ENCODE measurements at regions not wholly inside any gene's neighbourhood (a gene's known extent, or its start where the extent isn't known, plus 50 kb on each side); places are given as distances from the start of the nearest gene placed in this dataset.

- H3K27me3 ChIP-seq (ENCODE audit: insufficient read depth), result peaks cover 21% of the 10 kb centered on the region
- no peak overlapping the region for H2AFZ ChIP-seq
- Mint-ChIP-seq H3K27me3 (ENCODE audit: insufficient read depth, low read depth, poor library complexity) (peaks cover 26% of the 10 kb centered on the region), H3K36me3 (ENCODE audit: low read depth) (no peaks in the 10 kb centered on the region), H3K27ac (no peak overlapping the region), H3K9me3 (peaks cover 16% of the 10 kb centered on the region), H3K4me1 (peaks cover under 1% of the 10 kb centered on the region; the same call in 1 of the 3 replicates), H3K4me3 (no peak overlapping the region)
- H3K4me1 ChIP-seq (ENCODE audit: insufficient read depth), result peaks cover 2% of the 10 kb centered on the region; the same call in 1 of the 2 replicates
- no peak overlapping the region for H3K4me2 ChIP-seq
- TF ChIP-seq ETS1 (IDR thresholded peaks at IDR 0.05), result no peak
- TF ChIP-seq STAT1 (IDR thresholded peaks at IDR 0.05; ENCODE audit: unreplicated experiment), result no peak
- no peak for TF ChIP-seq POLR2AphosphoS5 (IDR thresholded peaks at IDR 0.05; ENCODE audit: low read depth)
- no peak for TF ChIP-seq CTCF (conservative IDR thresholded peaks at IDR 0.05; ENCODE audit: low read depth in 2 of 2)
- TF ChIP-seq, protein P1, sequence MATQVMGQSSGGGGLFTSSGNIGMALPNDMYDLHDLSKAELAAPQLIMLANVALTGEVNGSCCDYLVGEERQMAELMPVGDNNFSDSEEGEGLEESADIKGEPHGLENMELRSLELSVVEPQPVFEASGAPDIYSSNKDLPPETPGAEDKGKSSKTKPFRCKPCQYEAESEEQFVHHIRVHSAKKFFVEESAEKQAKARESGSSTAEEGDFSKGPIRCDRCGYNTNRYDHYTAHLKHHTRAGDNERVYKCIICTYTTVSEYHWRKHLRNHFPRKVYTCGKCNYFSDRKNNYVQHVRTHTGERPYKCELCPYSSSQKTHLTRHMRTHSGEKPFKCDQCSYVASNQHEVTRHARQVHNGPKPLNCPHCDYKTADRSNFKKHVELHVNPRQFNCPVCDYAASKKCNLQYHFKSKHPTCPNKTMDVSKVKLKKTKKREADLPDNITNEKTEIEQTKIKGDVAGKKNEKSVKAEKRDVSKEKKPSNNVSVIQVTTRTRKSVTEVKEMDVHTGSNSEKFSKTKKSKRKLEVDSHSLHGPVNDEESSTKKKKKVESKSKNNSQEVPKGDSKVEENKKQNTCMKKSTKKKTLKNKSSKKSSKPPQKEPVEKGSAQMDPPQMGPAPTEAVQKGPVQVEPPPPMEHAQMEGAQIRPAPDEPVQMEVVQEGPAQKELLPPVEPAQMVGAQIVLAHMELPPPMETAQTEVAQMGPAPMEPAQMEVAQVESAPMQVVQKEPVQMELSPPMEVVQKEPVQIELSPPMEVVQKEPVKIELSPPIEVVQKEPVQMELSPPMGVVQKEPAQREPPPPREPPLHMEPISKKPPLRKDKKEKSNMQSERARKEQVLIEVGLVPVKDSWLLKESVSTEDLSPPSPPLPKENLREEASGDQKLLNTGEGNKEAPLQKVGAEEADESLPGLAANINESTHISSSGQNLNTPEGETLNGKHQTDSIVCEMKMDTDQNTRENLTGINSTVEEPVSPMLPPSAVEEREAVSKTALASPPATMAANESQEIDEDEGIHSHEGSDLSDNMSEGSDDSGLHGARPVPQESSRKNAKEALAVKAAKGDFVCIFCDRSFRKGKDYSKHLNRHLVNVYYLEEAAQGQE (IDR thresholded peaks at IDR 0.05; ENCODE audit: unreplicated experiment), result no peak
- no peak for TF ChIP-seq ZNF462 (CRISPR knock-in tag; IDR thresholded peaks at IDR 0.05)
- no peak for TF ChIP-seq CREB1 (CRISPR knock-in tag; IDR thresholded peaks at IDR 0.05; ENCODE audit: low read depth)
- no peak for TF ChIP-seq ZNF331 (CRISPR knock-in tag; IDR thresholded peaks at IDR 0.05; ENCODE audit: low read depth)
- TF ChIP-seq JUNB (IDR thresholded peaks at IDR 0.05; ENCODE audit: unreplicated experiment), result no peak
- no peak for TF ChIP-seq NANOG (IDR thresholded peaks at IDR 0.05; ENCODE audit: borderline replicate concordance)
- TF ChIP-seq EZH2phosphoT487 (IDR thresholded peaks at IDR 0.05; ENCODE audit: unreplicated experiment), result no peak
- no peaks in the 10 kb centered on the region for H3K79me2 ChIP-seq (replicated peaks; ENCODE audit: insufficient read depth)
- ATAC-seq (no peak), DNase-seq (ENCODE audit: low spot score) (no peak)
- H3K4me3 ChIP-seq, result no peak overlapping the region
- no peaks in the 10 kb centered on the region for H3F3A ChIP-seq (replicated peaks; ENCODE audit: low read depth)
- H3K27ac ChIP-seq (ENCODE audit: low read depth), result no peak overlapping the region
- peaks cover 9% of the 10 kb centered on the region for H3K9me2 ChIP-seq (ENCODE audit: insufficient read depth)
- no peaks in the 10 kb centered on the region for H3K36me3 ChIP-seq (ENCODE audit: insufficient read depth)
- H4K20me1 ChIP-seq (replicated peaks; ENCODE audit: insufficient read depth), result no peaks in the 10 kb centered on the region
Measured at GRCh38 chr16:24477492-24477891, 61.9 kb upstream of the RBBP6 start.
